ENCODE measurements at regions not wholly inside any gene's neighbourhood (a gene's known extent, or its start where the extent isn't known, plus 50 kb on each side); places are given as distances from the start of the nearest gene placed in this dataset.

DNA sequence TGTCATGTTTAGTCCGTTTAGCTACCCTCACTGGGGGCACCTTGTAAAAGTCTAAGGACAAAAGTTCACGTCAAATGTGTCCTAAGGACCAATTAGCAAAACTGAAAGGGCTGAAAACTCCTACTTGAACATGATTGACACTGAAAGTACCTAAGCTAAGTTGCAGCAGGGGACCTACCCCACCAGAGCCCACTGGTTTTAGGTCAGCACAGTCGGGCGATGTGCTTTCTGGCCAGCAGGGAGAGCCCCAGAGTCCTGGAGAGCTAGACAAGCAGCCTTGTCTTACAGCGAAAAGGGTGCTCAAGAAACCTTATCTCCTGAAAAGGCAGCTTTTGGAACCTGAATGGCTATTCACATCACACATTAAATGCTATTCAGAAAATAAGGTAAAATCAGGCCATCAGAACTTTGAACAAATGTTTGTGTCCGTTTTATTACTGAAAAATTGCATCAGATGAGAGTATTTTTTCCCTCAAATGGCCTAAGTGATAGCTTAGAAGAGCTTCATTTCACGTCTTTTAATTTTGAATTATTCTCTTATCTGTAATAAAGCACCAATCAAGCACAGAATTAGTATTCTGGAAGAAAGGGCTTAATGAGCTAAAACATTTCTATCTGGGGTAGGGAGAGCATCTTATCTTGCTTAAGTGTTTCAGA lies 52.2 kb upstream of the MKI67 start:
- H3K27ac ChIP-seq (ENCODE audit: low read depth in 1 of 2, low read length in 2 of 2): no peak overlapping the region
- H3K9ac ChIP-seq (ENCODE audit: low read depth in 1 of 2, low read length in 2 of 2): no peak overlapping the region
- no peak overlapping the region for H3K4me3 ChIP-seq (ENCODE audit: low read depth in 1 of 3, low read length in 3 of 3)
- peaks cover 0 to 8% (median 3%) of the 10 kb centered on the region in 4 donors for H3K4me1 ChIP-seq (ENCODE audit: control insufficient read depth in 4 of 4, insufficient read depth in 4 of 4, low read length in 3 of 4)
- no peak for DNase-seq (ENCODE audit: low spot score)
- TF ChIP-seq RAD21 (IDR thresholded peaks at IDR 0.05): peak; percentile 20 to 63
- no peak for TF ChIP-seq JUND (IDR thresholded peaks at IDR 0.05)
- no peaks in the 10 kb centered on the region for H3K36me3 ChIP-seq (ENCODE audit: control insufficient read depth in 4 of 4, insufficient read depth in 3 of 4, low read depth in 1 of 4, low read length in 3 of 4)
- H3K27me3 ChIP-seq (ENCODE audit: control insufficient read depth in 4 of 4, insufficient read depth in 4 of 4, low read length in 3 of 4): no peaks in the 10 kb centered on the region
- 46% methylated on average over 7 of the region's 7 CpGs for WGBS
- H3K9me3 ChIP-seq (ENCODE audit: control insufficient read depth in 4 of 4, low read length in 3 of 4): peaks cover 0 to 4% (median 0%) of the 10 kb centered on the region in 4 donors

GRCh38 chr10:128180843-128181242 lies 54.6 kb upstream of the MKI67 start:
- no peak for TF ChIP-seq YY1 (IDR thresholded peaks at IDR 0.05)
- no peak for TF ChIP-seq SP1 (IDR thresholded peaks at IDR 0.05)
- TF ChIP-seq RXRA (IDR thresholded peaks at IDR 0.05): no peak
- TF ChIP-seq EGR1 (IDR thresholded peaks at IDR 0.05; ENCODE audit: low read depth in 2 of 2): no peak
- TF ChIP-seq FOXA1 (IDR thresholded peaks at IDR 0.05): no peak
- no peak for TF ChIP-seq TAF1 (conservative IDR thresholded peaks at IDR 0.05)
- no peak for TF ChIP-seq ATF3 (IDR thresholded peaks at IDR 0.05)
- TF ChIP-seq JUND (IDR thresholded peaks at IDR 0.05): no peak
- WGBS: 71% methylated on average over 8 of the region's 8 CpGs
- Histone ChIP-seq H3K4me3 (ENCODE audit: low read depth in 1 of 3, low read length in 3 of 3) (no peak overlapping the region), H3K4me1 (ENCODE audit: control insufficient read depth in 4 of 4, insufficient read depth in 4 of 4, low read length in 3 of 4) (no peaks in the 10 kb centered on the region), H3K9ac (ENCODE audit: low read depth in 1 of 2, low read length in 2 of 2) (no peak overlapping the region), H3K36me3 (ENCODE audit: control insufficient read depth in 4 of 4, insufficient read depth in 3 of 4, low read depth in 1 of 4, low read length in 3 of 4) (no peaks in the 10 kb centered on the region), H3K9me3 (ENCODE audit: control insufficient read depth in 4 of 4, low read length in 3 of 4) (peaks cover 0 to 4% (median 0%) of the 10 kb centered on the region in 4 donors), H3K27me3 (ENCODE audit: control insufficient read depth in 4 of 4, insufficient read depth in 4 of 4, low read length in 3 of 4) (no peaks in the 10 kb centered on the region), H3K27ac (ENCODE audit: low read depth in 1 of 2, low read length in 2 of 2) (no peak overlapping the region)
- no peak for DNase-seq (ENCODE audit: low spot score)

DNA sequence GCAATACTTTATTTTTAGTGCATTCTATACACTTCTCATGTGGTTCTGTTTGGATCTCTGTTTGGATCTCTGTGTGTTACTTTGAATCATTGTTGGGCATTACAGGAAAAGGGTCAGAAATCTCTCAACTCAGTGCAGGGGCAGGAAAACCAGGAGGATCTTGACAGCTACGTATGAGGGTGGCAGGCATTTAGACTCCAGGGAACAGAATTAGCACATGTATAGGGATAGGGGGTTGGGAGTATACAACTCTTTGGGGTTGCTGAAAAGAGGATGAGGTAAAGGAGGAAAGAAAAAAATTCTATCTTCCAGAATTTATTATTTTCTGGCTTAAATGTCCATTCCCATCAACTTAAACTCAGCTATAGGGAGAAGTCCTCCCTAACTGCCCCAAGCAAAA lies 59.4 kb upstream of the MKI67 start:
- no peaks in the 10 kb centered on the region for H3K4me1 ChIP-seq (ENCODE audit: control insufficient read depth in 4 of 4, insufficient read depth in 4 of 4, low read length in 3 of 4)
- peaks cover 0 to 4% (median 0%) of the 10 kb centered on the region in 4 donors for H3K9me3 ChIP-seq (ENCODE audit: control insufficient read depth in 4 of 4, low read length in 3 of 4)
- H3K27ac ChIP-seq (ENCODE audit: low read depth in 1 of 2, low read length in 2 of 2): no peak overlapping the region
- H3K27me3 ChIP-seq (ENCODE audit: control insufficient read depth in 4 of 4, insufficient read depth in 4 of 4, low read length in 3 of 4): no peaks in the 10 kb centered on the region
- H3K9ac ChIP-seq (ENCODE audit: low read depth in 1 of 2, low read length in 2 of 2): no peak overlapping the region
- DNase-seq (ENCODE audit: low spot score): no peak
- WGBS: 79% methylated on average over 1 of the region's 1 CpG
- no peaks in the 10 kb centered on the region for H3K36me3 ChIP-seq (ENCODE audit: control insufficient read depth in 4 of 4, insufficient read depth in 3 of 4, low read depth in 1 of 4, low read length in 3 of 4)
- no peak overlapping the region for H3K4me3 ChIP-seq (ENCODE audit: low read depth in 1 of 3, low read length in 3 of 3)
- TF ChIP-seq MAX (IDR thresholded peaks at IDR 0.05) (no peak), HNF4G (IDR thresholded peaks at IDR 0.05) (no peak), JUND (IDR thresholded peaks at IDR 0.05) (no peak), EGR1 (IDR thresholded peaks at IDR 0.05; ENCODE audit: low read depth in 2 of 2) (no peak), REST (IDR thresholded peaks at IDR 0.05) (no peak), CTCF (IDR thresholded peaks at IDR 0.05; ENCODE audit: low read depth, low read length, missing input control) (no peak), ATF3 (IDR thresholded peaks at IDR 0.05) (no peak), YY1 (IDR thresholded peaks at IDR 0.05) (no peak), RXRA (IDR thresholded peaks at IDR 0.05) (no peak), TAF1 (conservative IDR thresholded peaks at IDR 0.05) (no peak), ZBTB33 (IDR thresholded peaks at IDR 0.05) (no peak), RAD21 (IDR thresholded peaks at IDR 0.05) (no peak), FOXA1 (IDR thresholded peaks at IDR 0.05) (no peak), GABPA (IDR thresholded peaks at IDR 0.05 in 1 of 2, conservative IDR thresholded peaks at IDR 0.05 in 1 of 2) (no peak), NR2F2 (IDR thresholded peaks at IDR 0.05) (no peak)

Data from liver (tissue), 8 donors.